PC-9 (cell line): ENCODE measurements at regions not wholly inside any gene's neighbourhood (a gene's known extent, or its start where the extent isn't known, plus 50 kb on each side); places are given as distances from the start of the nearest gene placed in this dataset.

Experiments used
- BruUV-seq: library from RNA; stranded (reverse); fragments of 400-500 nt; replicated peaks from 2 replicates; lab custom pipeline; 2021; lab: Mats Ljungman, UMichigan
- CTCF ChIA-PET: fragments of 300-600 bp; sonication (Branson Sonifier 250); formaldehyde crosslinking; loops from one replicate; lab custom pipeline; 2022; ENCODE audit warnings: antibody characterized with exemption; lab: Charles Lee
- POLR2A ChIA-PET: fragments of 300-600 bp; sonication (Branson Sonifier 250); formaldehyde crosslinking; loops from one replicate; lab custom pipeline; 2022; ENCODE audit warnings: antibody characterized with exemption; ENCODE audit not compliant: unreplicated experiment; lab: Charles Lee
- DNase-seq, 2 experiments: peaks; one replicate each; pipeline versions ENCODE4 v3.0.0 to v3.0.0-alpha.2; 2015 to 2022; ENCODE audit warnings: mixed read lengths in 1 of 2
- H2AFZ ChIP-seq: fragments of 200-600 bp; sonication (generic); 2 replicates; pipeline ENCODE4 v1.8.1; 2017; ENCODE audit warnings: antibody characterized with exemption
- H3F3A ChIP-seq: fragments of 200-600 bp; sonication (generic); 2 replicates; pipeline ENCODE4 v1.8.1; 2017; ENCODE audit warnings: antibody characterized with exemption, mild to moderate bottlenecking, low read depth; ENCODE audit not compliant: insufficient read depth
- H3K27ac ChIP-seq: fragments of 200-600 bp; sonication (generic); 2 replicates; pipeline ENCODE4 v1.6.1; 2016; ENCODE audit warnings: mixed run types
- H3K27me3 ChIP-seq: fragments of 200-600 bp; sonication (generic); 2 replicates; pipeline ENCODE4 v1.6.1; 2016; ENCODE audit warnings: low read depth, mixed run types; ENCODE audit not compliant: insufficient read depth
- H3K36me3 ChIP-seq: fragments of 200-600 bp; sonication (generic); 2 replicates; pipeline ENCODE4 v1.6.1; 2016; ENCODE audit warnings: low read depth, mixed run types
- H3K4me1 ChIP-seq: fragments of 200-600 bp; sonication (generic); replicated peaks from 2 replicates; pipeline ENCODE4 v1.6.1; 2016; ENCODE audit warnings: mixed run types; ENCODE audit not compliant: insufficient read depth
- H3K4me2 ChIP-seq: fragments of 200-600 bp; sonication (generic); 2 replicates; pipeline ENCODE4 v1.6.1; 2017; ENCODE audit warnings: mixed run types
- H3K4me3 ChIP-seq: fragments of 200-600 bp; sonication (generic); 2 replicates; pipeline ENCODE4 v1.6.1; 2016; ENCODE audit warnings: mixed run types
- H3K79me2 ChIP-seq: fragments of 200-600 bp; sonication (generic); 2 replicates; pipeline ENCODE4 v1.6.1; 2017; ENCODE audit warnings: low read depth, mixed run types
- H3K9me2 ChIP-seq: fragments of 200-600 bp; sonication (generic); 2 replicates; pipeline ENCODE4 v1.8.1; 2017; ENCODE audit warnings: mild to moderate bottlenecking; ENCODE audit not compliant: insufficient read depth
- H3K9me3 ChIP-seq: fragments of 200-600 bp; sonication (generic); 2 replicates; pipeline ENCODE4 v1.8.1; 2016; ENCODE audit warnings: low read depth; ENCODE audit not compliant: insufficient read depth
- H4K20me1 ChIP-seq: fragments of 200-600 bp; sonication (generic); 2 replicates; pipeline ENCODE4 v1.8.1; 2017; ENCODE audit not compliant: insufficient read depth
- CTCF ChIP-seq: fragments of 200-600 bp; sonication (generic); conservative IDR thresholded peaks from 2 replicates; pipeline ENCODE4 v1.6.1; 2017; ENCODE audit warnings: mixed run types, antibody characterized with exemption, mild to moderate bottlenecking, moderate library complexity
- EZH2 ChIP-seq: fragments of 200-600 bp; sonication (generic); IDR thresholded peaks from 2 replicates; pipeline ENCODE4 v1.8.0; 2017; ENCODE audit warnings: antibody characterized with exemption, low read depth
- intact Hi-C: fragments of 100-400 bp; cut with micrococcal nuclease; formaldehyde crosslinking; loops from one replicate; pipeline ENCODE4 v1.10.0; 2022; ENCODE audit not compliant: unreplicated experiment

DNA sequence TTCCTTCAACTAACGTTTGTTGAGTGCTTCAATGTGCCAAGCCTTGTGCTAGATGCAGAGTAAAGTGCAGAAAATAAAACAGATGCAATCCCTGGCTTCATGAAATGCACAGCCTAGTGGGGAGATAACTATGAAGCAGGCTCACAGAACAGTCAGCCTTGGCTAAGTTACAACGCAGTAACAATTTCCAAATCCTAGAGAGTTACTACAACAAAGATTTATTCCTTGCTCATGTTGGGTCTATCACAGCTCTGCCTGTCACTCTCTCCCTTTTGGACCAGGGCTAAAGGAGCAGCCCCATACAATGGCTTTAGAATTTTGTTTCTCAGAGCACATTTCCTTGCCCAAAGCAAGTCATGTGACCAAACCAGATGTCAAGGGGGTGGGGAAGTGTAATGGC is 359.8 kb downstream of the ZNF326 start:
- POLR2A ChIA-PET = no interaction called here
- intact Hi-C loops = no loop called here
- no peak overlapping the region for H3K27ac ChIP-seq

GRCh38 chr1:90351019-90351418 is 356.1 kb downstream of the ZNF326 start:
- Histone ChIP-seq H4K20me1 (no peaks in the 10 kb centered on the region), H3K9me2 (no peaks in the 10 kb centered on the region), H2AFZ (no peak overlapping the region), H3K4me3 (no peak overlapping the region), H3K27me3 (no peaks in the 10 kb centered on the region), H3F3A (0 out of 2 replicates have a peak, but pooled peaks cover 4% of the 10 kb centered on the region), H3K4me2 (no peak overlapping the region), H3K79me2 (no peaks in the 10 kb centered on the region), H3K36me3 (no peaks in the 10 kb centered on the region), H3K9me3 (peaks cover 14% of the 10 kb centered on the region; the same call in 1 of the 2 replicates), H3K27ac (no peak overlapping the region), H3K4me1 (no peaks in the 10 kb centered on the region)
- no peak for DNase-seq
- POLR2A ChIA-PET = no interaction called here
- intact Hi-C loops = no loop called here
- CTCF ChIA-PET = no interaction called here
- TF ChIP-seq CTCF = no peak
- no peak for TF ChIP-seq EZH2
- BruUV-seq = no TSS peak

More for the DNA sequence above, 359.8 kb downstream of the ZNF326 start:
- H3K4me2 ChIP-seq = no peak overlapping the region
- H2AFZ ChIP-seq = no peak overlapping the region
- H3K4me1 ChIP-seq = no peaks in the 10 kb centered on the region
- CTCF ChIA-PET = no interaction called here
- H3K79me2 ChIP-seq = no peaks in the 10 kb centered on the region
- no peak for DNase-seq
- BruUV-seq = no TSS peak
- no peaks in the 10 kb centered on the region for H4K20me1 ChIP-seq
- H3F3A ChIP-seq = no peaks in the 10 kb centered on the region
- no peak overlapping the region for H3K4me3 ChIP-seq
- H3K9me3 ChIP-seq = no peaks in the 10 kb centered on the region
- no peaks in the 10 kb centered on the region for H3K36me3 ChIP-seq
- no peak for TF ChIP-seq EZH2
- TF ChIP-seq CTCF = no peak
- no peaks in the 10 kb centered on the region for H3K27me3 ChIP-seq
- H3K9me2 ChIP-seq = no peaks in the 10 kb centered on the region

DNA sequence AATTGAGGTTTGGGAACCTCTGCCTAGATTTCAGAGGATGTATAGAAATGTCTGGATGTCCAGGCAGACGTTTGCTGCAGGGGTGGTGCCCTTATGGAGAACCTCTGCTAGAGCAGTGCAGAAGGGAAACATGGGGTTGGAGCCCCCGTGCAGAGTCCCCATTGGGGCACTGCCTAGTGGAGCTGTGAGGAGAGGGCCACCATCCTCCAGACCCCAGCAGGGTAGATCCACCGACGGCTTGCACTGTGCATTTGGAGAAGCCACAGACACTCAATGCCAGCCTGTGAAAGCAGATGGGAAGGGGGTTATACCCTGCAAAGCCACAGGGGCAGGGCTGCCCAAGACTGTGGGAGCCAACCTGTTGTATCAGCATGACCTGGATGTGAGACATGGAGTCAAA is 354.6 kb downstream of the ZNF326 start:
- TF ChIP-seq CTCF = no peak
- TF ChIP-seq EZH2 = no peak
- Histone ChIP-seq H3K27ac (no peak overlapping the region), H3K4me3 (no peak overlapping the region), H3K27me3 (no peaks in the 10 kb centered on the region), H3K9me2 (no peaks in the 10 kb centered on the region), H2AFZ (no peak overlapping the region), H3F3A (0 out of 2 replicates have a peak, but pooled peaks cover 4% of the 10 kb centered on the region), H3K79me2 (no peaks in the 10 kb centered on the region), H4K20me1 (no peaks in the 10 kb centered on the region), H3K9me3 (peaks cover 14% of the 10 kb centered on the region; the same call in 1 of the 2 replicates), H3K36me3 (no peaks in the 10 kb centered on the region), H3K4me1 (no peaks in the 10 kb centered on the region), H3K4me2 (no peak overlapping the region)
- ChIA-PET POLR2A (no interaction called here), CTCF (no interaction called here)
- BruUV-seq = no TSS peak
- DNase-seq = no peak
- intact Hi-C loops = no loop called here
